HG02623 (cell line): ENCODE measurements at regions not wholly inside any gene's neighbourhood (a gene's known extent, or its start where the extent isn't known, plus 50 kb on each side); places are given as distances from the start of the nearest gene placed in this dataset.
"Not testable (repeated sequence)": the region's sequence is repeated elsewhere in the genome, so short reads cannot be mapped to it uniquely, and the experiment has no call there.

ENCODE experiments used
- ATAC-seq: cut with Tn5 transposase; IDR thresholded peaks from one replicate; pipeline ENCODE4 v1.9.1; 2021; ENCODE audit warnings: moderate library complexity; ENCODE audit not compliant: unreplicated experiment

- no peak for ATAC-seq
These were observed 171.2 kb downstream of the TEX29 start for GRCh38 chr13:111491659-111492058.

GRCh38 chr13:111492341-111492950 lies 172.0 kb downstream of the TEX29 start:
- ATAC-seq = no peak

- no peak for ATAC-seq
These were observed 172.5 kb downstream of the TEX29 start for GRCh38 chr13:111492958-111493357.

- ATAC-seq = no peak
These were observed 173.0 kb downstream of the TEX29 start for GRCh38 chr13:111493468-111493867.

GRCh38 chr13:111494641-111495040 lies 174.2 kb downstream of the TEX29 start:
- no peak for ATAC-seq

GRCh38 chr13:111501596-111502535 lies 181.4 kb downstream of the TEX29 start:
- not testable (repeated sequence) for ATAC-seq

GRCh38 chr13:111502957-111503356 lies 182.5 kb downstream of the TEX29 start:
- ATAC-seq = no peak

GRCh38 chr13:111503376-111503775 lies 182.9 kb downstream of the TEX29 start:
- no peak for ATAC-seq

GRCh38 chr13:111503905-111504695 lies 183.7 kb downstream of the TEX29 start:
- no peak for ATAC-seq

- no peak for ATAC-seq
These were observed 184.8 kb downstream of the TEX29 start for GRCh38 chr13:111505175-111505777.

GRCh38 chr13:111506125-111506524 lies 185.7 kb downstream of the TEX29 start:
- ATAC-seq = no peak

GRCh38 chr13:111506621-111507020 lies 186.2 kb downstream of the TEX29 start:
- ATAC-seq = no peak

- no peak for ATAC-seq
These were observed 187.9 kb downstream of the TEX29 start for GRCh38 chr13:111508164-111508870.

GRCh38 chr13:111508902-111509509 lies 188.6 kb downstream of the TEX29 start:
- ATAC-seq = no peak

GRCh38 chr13:111510502-111511218 lies 190.2 kb downstream of the TEX29 start:
- ATAC-seq = no peak

GRCh38 chr13:111511219-111511732 lies 190.8 kb downstream of the TEX29 start:
- no peak for ATAC-seq

GRCh38 chr13:111511805-111512504 lies 191.5 kb downstream of the TEX29 start:
- ATAC-seq = no peak

GRCh38 chr13:111512707-111513106 lies 192.3 kb downstream of the TEX29 start:
- ATAC-seq = no peak
